Islet of Langerhans (tissue), 1 donor: ENCODE measurements at regions not wholly inside any gene's neighbourhood (a gene's known extent, or its start where the extent isn't known, plus 50 kb on each side); places are given as distances from the start of the nearest gene placed in this dataset.
"Not testable (repeated sequence)": the region's sequence is repeated elsewhere in the genome, so short reads cannot be mapped to it uniquely, and the experiment has no call there.

ENCODE experiments used
- FAIRE-seq: peaks from one replicate; lab custom pipeline; 2011; peaks lifted over from hg19 to GRCh38; lab: Jason Lieb, UNC

- FAIRE-seq = no peak
Observed at GRCh38 chr13:105672881-105673280, 862.6 kb downstream of the EFNB2 start.

- not testable (repeated sequence) for FAIRE-seq
Observed at GRCh38 chr13:105671131-105671530, 864.3 kb downstream of the EFNB2 start.

- FAIRE-seq = peak; percentile 41
Observed at GRCh38 chr13:105670179-105670990, 865.1 kb downstream of the EFNB2 start.

- no peak for FAIRE-seq
Observed at GRCh38 chr13:105665284-105665683, 870.2 kb downstream of the EFNB2 start.

DNA sequence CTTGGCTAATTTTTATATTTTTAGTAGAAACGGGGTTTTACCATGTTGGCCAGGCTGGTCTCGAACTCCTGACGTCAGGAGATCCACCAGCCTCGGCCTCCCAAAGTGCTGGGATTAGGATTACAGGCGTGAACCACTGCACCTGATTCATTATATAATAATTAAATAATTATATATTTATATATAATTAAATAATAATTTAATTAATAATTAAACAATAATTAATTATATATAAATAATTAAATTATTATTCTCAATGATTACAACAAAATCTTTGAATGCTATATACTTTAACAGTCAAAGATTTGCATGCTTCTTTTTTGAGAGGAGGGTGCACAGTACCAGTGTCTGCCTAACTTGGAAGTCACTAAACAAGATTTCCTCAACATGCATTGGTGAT, 872.3 kb downstream of the EFNB2 start:
- no peak for FAIRE-seq

GRCh38 chr13:105660561-105660960, 874.9 kb downstream of the EFNB2 start:
- no peak for FAIRE-seq

DNA sequence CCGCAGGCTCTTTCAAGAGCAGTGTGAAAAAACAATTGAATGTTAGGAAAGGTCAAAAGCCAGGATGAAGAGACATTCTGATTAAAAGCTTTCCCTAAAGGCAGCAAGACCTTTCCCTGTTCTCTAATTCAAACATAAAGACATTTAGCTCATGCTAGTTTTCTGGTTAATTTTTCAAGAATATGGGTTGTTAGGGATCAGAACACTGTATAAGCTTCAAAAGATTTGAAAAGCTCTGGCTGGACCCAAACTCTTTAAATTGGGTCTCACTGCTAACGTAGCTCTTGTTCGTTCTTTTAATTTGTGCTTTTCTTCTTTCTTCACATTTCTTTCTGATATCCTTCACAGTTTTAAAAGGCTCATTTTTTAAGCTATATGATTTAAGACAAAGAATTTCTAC, 877.0 kb downstream of the EFNB2 start:
- FAIRE-seq = no peak

- FAIRE-seq = no peak
Observed at GRCh38 chr13:105655046-105655445, 880.4 kb downstream of the EFNB2 start.

- FAIRE-seq = no peak
Observed at GRCh38 chr13:105643966-105644365, 891.5 kb downstream of the EFNB2 start.

DNA sequence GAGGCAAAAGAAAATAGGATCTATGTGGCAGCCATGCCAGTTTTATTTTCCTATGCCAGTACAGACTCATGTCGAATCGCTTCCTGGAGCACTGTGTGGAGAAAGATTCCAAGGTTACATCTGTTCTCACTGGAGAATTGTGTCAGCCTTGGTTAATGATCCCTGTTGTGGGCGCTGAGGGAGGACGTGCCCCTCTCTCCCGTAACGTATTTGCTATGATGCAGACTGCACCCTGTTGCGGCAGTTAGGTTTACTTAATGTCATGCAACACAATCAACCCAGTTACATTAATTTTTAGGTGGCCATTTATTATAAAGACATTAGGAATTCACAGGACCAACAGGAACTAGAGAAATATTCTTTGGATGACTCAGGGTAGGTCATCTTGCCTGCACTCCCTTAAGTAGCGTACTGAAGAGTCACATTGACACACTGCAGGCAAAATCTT, 892.9 kb downstream of the EFNB2 start:
- no peak for FAIRE-seq

GRCh38 chr13:105641121-105641520, 894.3 kb downstream of the EFNB2 start:
- FAIRE-seq = no peak

GRCh38 chr13:105638426-105638825, 897.0 kb downstream of the EFNB2 start:
- no peak for FAIRE-seq

DNA sequence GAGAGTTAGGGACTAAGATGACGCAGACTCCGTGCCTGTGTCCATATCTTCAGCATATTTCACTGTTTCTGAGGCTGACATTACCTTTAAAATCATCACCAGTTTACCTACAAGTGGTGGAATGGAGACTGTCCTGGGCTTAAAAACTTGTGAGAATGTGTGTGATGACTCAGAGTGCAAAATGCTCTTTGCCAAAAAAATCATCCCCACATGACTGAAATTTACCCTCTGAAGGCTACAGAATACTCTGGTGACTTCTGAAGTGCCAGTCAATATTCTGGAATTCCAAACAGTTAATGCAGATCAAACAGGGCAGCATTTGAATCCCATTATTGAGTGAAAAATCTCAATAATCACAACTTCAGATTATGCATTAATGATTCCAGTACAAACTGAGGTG, 901.4 kb downstream of the EFNB2 start:
- no peak for FAIRE-seq

GRCh38 chr13:105630431-105630830, 905.0 kb downstream of the EFNB2 start:
- FAIRE-seq = no peak

- no peak for FAIRE-seq
Observed at GRCh38 chr13:105627270-105627669, 908.2 kb downstream of the EFNB2 start.

- FAIRE-seq = no peak
Observed at GRCh38 chr13:105625691-105626090, 909.8 kb downstream of the EFNB2 start.

DNA sequence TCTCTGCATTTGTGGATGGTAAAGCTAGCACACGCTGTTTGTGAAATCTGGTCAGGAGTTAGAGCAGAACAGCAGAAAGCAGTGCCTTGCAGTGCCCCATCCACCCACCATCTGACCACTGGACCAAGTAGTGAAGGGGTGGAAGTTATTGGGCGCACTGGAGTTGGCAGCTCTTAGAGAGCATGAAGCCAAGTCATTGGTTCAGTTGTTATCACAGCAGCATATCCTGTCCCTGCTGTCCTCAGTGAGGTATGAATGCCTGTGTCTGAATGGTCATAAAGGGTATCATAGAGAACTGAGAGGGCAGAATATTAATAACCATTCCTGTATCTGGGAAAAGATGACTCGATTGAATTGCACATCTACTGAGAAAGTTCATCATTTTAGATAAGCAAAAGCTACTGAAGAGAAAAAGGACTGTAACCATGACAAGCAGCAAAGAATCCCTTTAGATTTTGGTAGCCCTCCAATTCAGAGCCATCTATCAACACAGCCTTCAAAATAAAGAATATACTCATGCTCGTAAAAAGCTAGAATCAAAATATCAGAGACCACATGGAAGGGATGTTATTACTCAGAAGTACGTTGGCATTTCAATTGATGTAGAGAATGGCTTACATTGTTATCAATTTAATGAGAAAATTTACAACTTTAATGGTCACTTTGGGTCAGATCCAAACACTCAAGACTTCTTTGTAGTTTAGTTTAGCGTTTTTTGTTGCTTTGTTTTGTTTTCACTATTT, 919.0 kb downstream of the EFNB2 start:
- no peak for FAIRE-seq

DNA sequence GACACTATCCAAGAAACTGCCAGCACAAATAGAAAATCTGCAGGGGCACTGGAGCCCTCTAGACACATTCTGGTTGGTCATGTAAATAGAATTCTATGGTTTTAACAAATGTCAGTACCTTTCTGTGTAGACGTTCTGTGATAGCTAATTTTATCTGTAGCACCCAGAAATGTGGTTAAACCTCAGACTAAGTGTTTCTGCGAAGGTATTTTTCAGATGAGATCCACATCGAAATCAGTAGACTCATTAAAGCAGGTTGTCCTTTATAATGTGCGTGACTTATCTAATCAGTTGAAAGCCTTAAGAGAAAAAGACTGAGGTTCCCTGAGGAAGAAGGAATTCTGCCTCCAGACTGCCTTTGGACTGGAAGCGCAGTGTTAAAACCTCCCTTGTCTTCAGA, 922.9 kb downstream of the EFNB2 start:
- no peak for FAIRE-seq

GRCh38 chr13:105611424-105611823, 924.0 kb downstream of the EFNB2 start:
- FAIRE-seq = no peak

- no peak for FAIRE-seq
Observed at GRCh38 chr13:105608104-105608503, 927.4 kb downstream of the EFNB2 start.

DNA sequence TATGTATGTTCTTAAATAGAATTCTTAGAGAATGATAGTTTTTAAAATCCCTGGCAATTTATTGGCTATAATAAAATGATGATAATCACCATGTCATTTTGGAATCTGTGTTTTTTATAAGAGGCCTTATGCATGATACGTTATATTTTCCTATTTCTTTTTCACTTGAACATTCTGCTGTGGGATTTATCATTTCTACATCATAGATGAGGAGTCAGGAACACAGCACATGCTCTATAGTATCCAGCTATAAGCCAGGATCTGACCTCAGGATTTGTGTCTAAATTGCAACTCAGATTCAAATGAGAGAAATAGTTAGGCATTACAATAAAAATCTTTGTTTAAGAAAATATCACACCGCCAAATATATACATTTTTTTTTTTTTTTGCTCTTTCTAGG, 928.0 kb downstream of the EFNB2 start:
- FAIRE-seq = no peak

GRCh38 chr13:105607016-105607415, 928.4 kb downstream of the EFNB2 start:
- FAIRE-seq = no peak

DNA sequence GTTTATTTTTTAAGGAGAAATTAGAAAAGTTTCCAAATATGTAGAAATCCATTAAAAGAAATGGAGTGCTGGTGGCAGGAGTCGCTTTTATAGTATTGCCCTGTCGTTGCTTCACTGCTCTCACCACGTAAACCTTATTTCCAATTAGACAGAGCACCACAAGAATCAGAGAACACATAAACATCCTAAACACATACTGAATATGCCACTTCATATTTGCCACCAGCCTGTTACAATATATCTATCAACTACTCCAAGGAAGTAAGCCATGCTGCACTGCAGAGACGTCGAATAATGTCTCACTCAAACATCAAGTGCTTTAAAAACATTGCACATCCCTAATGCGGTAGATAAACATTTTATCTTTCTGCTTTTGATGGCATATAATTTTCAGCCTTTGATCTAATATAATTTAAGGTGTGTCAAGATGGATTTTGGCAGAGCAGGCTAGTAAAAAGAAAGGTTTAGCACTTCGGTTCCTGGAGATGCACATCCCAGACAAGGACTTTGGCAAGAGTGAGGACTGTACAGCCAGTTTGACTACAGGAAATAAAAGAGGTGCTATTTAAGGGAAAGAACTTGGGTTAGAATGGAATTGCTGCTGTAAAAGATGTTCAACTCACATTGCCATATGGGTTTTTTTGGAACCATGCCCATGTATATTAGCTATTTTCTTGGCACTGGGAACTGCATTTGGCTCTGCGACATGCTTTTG, 932.3 kb downstream of the EFNB2 start:
- FAIRE-seq = no peak
